Heart left ventricle (tissue), 16 donors: ENCODE measurements at regions not wholly inside any gene's neighbourhood (a gene's known extent, or its start where the extent isn't known, plus 50 kb on each side); places are given as distances from the start of the nearest gene placed in this dataset.

Experiments
- ATAC-seq, 4 donors: fragments of 200-7000 bp; cut with Tn5 transposase; one replicate each; pipeline ENCODE4 v1.9.1; 2020 to 2022; ENCODE audit warnings: moderate library complexity in 4 of 4, mild to moderate bottlenecking in 3 of 4, moderate number of reproducible peaks in 1 of 4
- DNase-seq, 5 donors: peaks; one replicate each; pipeline ENCODE4 v3.0.0-alpha.2; 2020
- H3K27ac ChIP-seq, 12 donors: fragments of 200-600 bp; sonication (generic) in 4 of 12; one replicate each; pipeline versions ENCODE4 v1.5.0 to v1.8.0; 2016 to 2022; ENCODE audit warnings: mild to moderate bottlenecking in 2 of 12
- H3K27me3 ChIP-seq, 9 donors: fragments of 200-600 bp; sonication (generic) in 2 of 9; one replicate each; pipeline versions ENCODE4 v1.5.1 to v1.8.0; 2016 to 2022; ENCODE audit warnings: mild to moderate bottlenecking in 3 of 9
- H3K36me3 ChIP-seq, 9 donors: fragments of 200-600 bp; sonication (generic) in 2 of 9; one replicate each; pipeline versions ENCODE4 v1.5.0 to v1.8.0; 2018 to 2022; ENCODE audit warnings: mild to moderate bottlenecking in 2 of 9
- H3K4me1 ChIP-seq, 12 donors: fragments of 200-600 bp; sonication (generic) in 4 of 12; one replicate each; pipeline versions ENCODE4 v1.5.0 to v1.8.0; 2016 to 2022; ENCODE audit warnings: mild to moderate bottlenecking in 3 of 12
- H3K4me3 ChIP-seq, 12 donors: fragments of 200-600 bp; sonication (generic) in 4 of 12; one replicate each; pipeline versions ENCODE4 v1.5.0 to v1.8.0; 2017 to 2022; ENCODE audit warnings: mild to moderate bottlenecking in 9 of 12, moderate library complexity in 4 of 12
- H3K9me3 ChIP-seq, 12 donors: fragments of 200-600 bp; sonication (generic) in 4 of 12; one replicate each; pipeline versions ENCODE4 v1.5.0 to v1.8.0; 2016 to 2022; ENCODE audit warnings: mild to moderate bottlenecking in 1 of 12
- POLR2A ChIP-seq, 2 donors: fragments of 450-650 bp; IDR thresholded peaks; one replicate each; pipeline ENCODE4 v1.6.1; 2017; ENCODE audit warnings: antibody characterized with exemption in 2 of 2, mild to moderate bottlenecking in 2 of 2, moderate library complexity in 2 of 2
- WGBS, 4 donors: extraction: QIAGEN DNeasy Blood & Tissue Kit in 2 of 4; methylation state at CpG; one replicate each; pipeline versions ENCODE4 v1.1.5 to v1.1.7; 2013 to 2018; 5-methylcytosine and 5-hydroxymethylcytosine counted together
- intact Hi-C, 10 donors: fragments of 100-400 bp; cut with DNase I; formaldehyde crosslinking; loops; one replicate each; pipeline versions ENCODE4 v1.11.1 to v1.14.2; 2022
- TF ChIP-seq, protein P1 (sequence below), 12 donors: fragments of 200-600 bp; sonication (generic) in 4 of 12; IDR thresholded peaks; one replicate each; pipeline versions ENCODE4 v1.5.0 to v1.8.0; 2018 to 2022; ENCODE audit warnings: antibody characterized with exemption in 12 of 12, mild to moderate bottlenecking in 5 of 12
- donor health status: ischemic (EF 13 %, LVEDD 7.1; RV severe dilation, severe dysfunction).
- donor health status: healthy with polysubstance abuse.
- donor health status: DM: no; HTN: yes; CAD: no.
- donor health status: DM: no; HTN: no; CAD: no.
- donor health status: ischemic (EF 25% LVEDD 6.9; RV normal size, moderate dysfunction).
- donor health status: ischemic (EF 25% LVEDD 5.7; RV mildly dilated, moderate dysfunction).
- donor health status: healthy.
- donor health status: DM: yes; HTN: yes; CAD: no.
- donor health status: ischemic (EF 35%, LVEDD 5.7; RV mildly dilated, moderate dysfunction).
- donor health status: nonischemic (EF 11% LVEDD 7.7; RV severe dilation, severe dysfunction).
- donor health status: DM: yes; HTN: yes; CAD: no.
- donor health status: PGD.
- donor health status: ischemic (EF 29% LVEDD 5.4; RV normal size, mild dysfunction).
- donor health status: nonischemic (EF 23%, LVEDD 6.1; RV moderate dilation, normal function).

DNA sequence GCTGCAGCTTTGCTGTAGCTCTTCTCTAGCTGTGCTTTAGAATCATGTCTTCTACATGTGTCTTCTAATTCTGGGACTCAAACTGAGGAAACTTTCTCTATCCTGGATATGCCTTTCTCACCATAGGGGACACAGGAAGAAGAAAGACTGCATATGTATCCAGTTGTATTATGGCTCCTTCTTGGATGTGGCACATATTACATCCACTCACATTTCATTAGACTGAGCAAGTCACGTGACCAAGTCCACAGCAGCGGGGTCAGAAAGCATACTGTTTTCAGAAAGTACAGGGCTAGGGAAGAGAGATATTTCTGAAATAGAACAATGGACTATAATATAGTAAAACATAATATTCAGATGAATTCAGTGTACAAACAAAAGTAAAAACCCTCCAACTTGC, 187.6 kb upstream of the RIMS1 start:
- intact Hi-C loops, result no loop called here
- WGBS, 4 donors, result 86 to 97% (median 90%) methylated on average over 2 of the region's 2 CpGs
- H3K36me3 ChIP-seq, result no peaks in the 10 kb centered on the region
- no peaks in the 10 kb centered on the region for H3K4me1 ChIP-seq
- no peak for TF ChIP-seq POLR2A (IDR thresholded peaks at IDR 0.05)
- TF ChIP-seq, protein P1, sequence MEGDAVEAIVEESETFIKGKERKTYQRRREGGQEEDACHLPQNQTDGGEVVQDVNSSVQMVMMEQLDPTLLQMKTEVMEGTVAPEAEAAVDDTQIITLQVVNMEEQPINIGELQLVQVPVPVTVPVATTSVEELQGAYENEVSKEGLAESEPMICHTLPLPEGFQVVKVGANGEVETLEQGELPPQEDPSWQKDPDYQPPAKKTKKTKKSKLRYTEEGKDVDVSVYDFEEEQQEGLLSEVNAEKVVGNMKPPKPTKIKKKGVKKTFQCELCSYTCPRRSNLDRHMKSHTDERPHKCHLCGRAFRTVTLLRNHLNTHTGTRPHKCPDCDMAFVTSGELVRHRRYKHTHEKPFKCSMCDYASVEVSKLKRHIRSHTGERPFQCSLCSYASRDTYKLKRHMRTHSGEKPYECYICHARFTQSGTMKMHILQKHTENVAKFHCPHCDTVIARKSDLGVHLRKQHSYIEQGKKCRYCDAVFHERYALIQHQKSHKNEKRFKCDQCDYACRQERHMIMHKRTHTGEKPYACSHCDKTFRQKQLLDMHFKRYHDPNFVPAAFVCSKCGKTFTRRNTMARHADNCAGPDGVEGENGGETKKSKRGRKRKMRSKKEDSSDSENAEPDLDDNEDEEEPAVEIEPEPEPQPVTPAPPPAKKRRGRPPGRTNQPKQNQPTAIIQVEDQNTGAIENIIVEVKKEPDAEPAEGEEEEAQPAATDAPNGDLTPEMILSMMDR (IDR thresholded peaks at IDR 0.05), result no peak
- DNase-seq, result no peak
- H3K9me3 ChIP-seq, result peaks cover 0 to 20% (median 4%) of the 10 kb centered on the region in 12 donors
- no peak overlapping the region for H3K27ac ChIP-seq
- no peak overlapping the region for H3K4me3 ChIP-seq
- no peak for ATAC-seq
- H3K27me3 ChIP-seq, result no peaks in the 10 kb centered on the region

DNA sequence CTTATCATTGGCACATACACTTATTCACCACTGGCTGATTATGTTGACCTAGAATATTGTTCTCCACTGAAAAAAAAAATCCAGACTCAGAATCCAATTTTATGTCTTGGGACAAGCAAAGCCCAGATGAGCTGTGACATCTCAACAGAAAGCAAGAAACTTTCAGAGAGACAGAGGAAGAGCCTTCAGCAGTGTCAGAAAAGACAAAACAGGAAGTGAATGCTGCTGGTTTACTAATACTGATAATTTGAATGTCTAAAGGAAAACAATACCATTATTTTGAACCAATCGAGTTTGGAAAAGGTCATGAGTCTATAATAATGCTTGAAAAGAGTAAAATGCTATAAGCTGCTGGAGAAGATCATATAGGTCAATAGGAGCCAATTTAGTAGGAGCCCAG, 179.8 kb upstream of the RIMS1 start:
- 20 to 38% (median 34%) methylated on average over 1 of the region's 1 CpG for WGBS, 4 donors
- no peak overlapping the region for H3K27ac ChIP-seq
- ATAC-seq (no peak), DNase-seq (no peak)
- no peaks in the 10 kb centered on the region for H3K36me3 ChIP-seq
- TF ChIP-seq, protein P1 (IDR thresholded peaks at IDR 0.05), result no peak
- intact Hi-C loops, result no loop called here
- peaks cover 0 to 3% (median 0%) of the 10 kb centered on the region in 9 donors for H3K27me3 ChIP-seq
- no peaks in the 10 kb centered on the region for H3K9me3 ChIP-seq
- no peaks in the 10 kb centered on the region for H3K4me1 ChIP-seq
- no peak overlapping the region for H3K4me3 ChIP-seq

DNA sequence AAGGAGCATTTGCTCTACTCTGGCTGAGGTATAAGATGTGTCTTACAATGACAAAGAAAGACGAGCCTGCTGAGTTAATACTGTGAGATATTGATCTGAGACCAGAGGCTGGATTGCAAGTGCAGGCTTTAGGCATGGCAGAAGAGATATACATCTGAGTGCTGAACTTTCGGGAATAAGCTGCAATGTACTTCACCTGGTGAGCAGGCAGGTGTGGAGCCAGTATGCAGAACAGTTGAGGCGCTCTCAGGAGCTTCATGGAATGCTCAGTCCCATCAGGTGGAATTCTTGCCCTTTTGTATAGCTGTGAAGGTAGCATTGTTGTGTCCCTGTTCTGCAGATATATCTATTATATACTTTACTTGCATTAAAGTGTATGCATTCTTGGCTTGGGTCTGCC, 179.3 kb upstream of the RIMS1 start:
- ATAC-seq, result no peak
- no peaks in the 10 kb centered on the region for H3K9me3 ChIP-seq
- intact Hi-C loops, result no loop called here

GRCh38 chr6:71720705-71721104, 165.6 kb upstream of the RIMS1 start:
- intact Hi-C loops, result no loop called here
- 30 to 55% (median 52%) methylated on average over 3 of the region's 3 CpGs for WGBS, 4 donors
- no peak for ATAC-seq
- Histone ChIP-seq H3K4me1 (peaks cover 0 to 19% (median 0%) of the 10 kb centered on the region in 12 donors), H3K27ac (peak overlapping the region in 3 of 12 donors; percentile 14 to 37 (median 24)), H3K27me3 (no peaks in the 10 kb centered on the region), H3K36me3 (no peaks in the 10 kb centered on the region), H3K4me3 (no peak overlapping the region), H3K9me3 (no peaks in the 10 kb centered on the region)
- DNase-seq, result no peak
- TF ChIP-seq, protein P1 (IDR thresholded peaks at IDR 0.05), result no peak
- no peak for TF ChIP-seq POLR2A (IDR thresholded peaks at IDR 0.05)

More for the DNA sequence above, 179.3 kb upstream of the RIMS1 start:
- no peak overlapping the region for H3K27ac ChIP-seq
- TF ChIP-seq, protein P1 (IDR thresholded peaks at IDR 0.05), result no peak
- no peak for TF ChIP-seq POLR2A (IDR thresholded peaks at IDR 0.05)
- H3K36me3 ChIP-seq, result no peaks in the 10 kb centered on the region
- WGBS, 4 donors, result 75 to 90% (median 83%) methylated on average over 3 of the region's 3 CpGs
- peaks cover 0 to 3% (median 0%) of the 10 kb centered on the region in 9 donors for H3K27me3 ChIP-seq
- no peaks in the 10 kb centered on the region for H3K4me1 ChIP-seq
- DNase-seq, result no peak
- H3K4me3 ChIP-seq, result no peak overlapping the region
